IMR-90 (cell line): ENCODE measurements at regions not wholly inside any gene's neighbourhood (a gene's known extent, or its start where the extent isn't known, plus 50 kb on each side); places are given as distances from the start of the nearest gene placed in this dataset.

Experiments used
- ATAC-seq: fragments of 200-7000 bp; cut with Tn5 transposase; 2 replicates; pipeline ENCODE4 v1.9.1; 2020; ENCODE audit warnings: low read depth, mild to moderate bottlenecking, moderate library complexity
- BruUV-seq: library from RNA; stranded (reverse); fragments of 400-500 nt; replicated peaks from 2 replicates; lab custom pipeline; 2021; lab: Mats Ljungman, UMichigan
- CTCF ChIA-PET: fragments of 300-600 bp; formaldehyde crosslinking; extraction: SDS; loops from one replicate; lab custom pipeline; 2021; ENCODE audit warnings: antibody characterized with exemption; lab: Yijun Ruan, JAX
- POLR2A ChIA-PET: fragments of 300-600 bp; sonication (Branson Sonifier 250); formaldehyde crosslinking; loops from one replicate; lab custom pipeline; 2022; ENCODE audit warnings: antibody characterized with exemption; ENCODE audit not compliant: unreplicated experiment; lab: Charles Lee
- DNase-seq: peaks from one replicate; pipeline ENCODE4 v3.0.0; 2013
- H2AFZ ChIP-seq: replicated peaks from 2 replicates; pipeline ENCODE3; 2013; ENCODE audit warnings: low read length, mild to moderate bottlenecking; ENCODE audit not compliant: poor library complexity
- H2AK5ac ChIP-seq: 2 replicates; pipeline ENCODE4 v1.6.1; 2013; ENCODE audit warnings: low read depth, low read length, inconsistent platforms
- H2AK9ac ChIP-seq: replicated peaks from 2 replicates; pipeline ENCODE3; 2013; ENCODE audit warnings: mild to moderate bottlenecking, low read depth, low read length, moderate library complexity; ENCODE audit not compliant: poor library complexity
- H2BK120ac ChIP-seq: 2 replicates; pipeline ENCODE4 v1.6.1; 2013; ENCODE audit warnings: low read depth, low read length, inconsistent platforms
- H2BK15ac ChIP-seq: 3 replicates; pipeline ENCODE4 v1.6.1; 2013; ENCODE audit warnings: low read depth, low read length, inconsistent platforms
- H2BK20ac ChIP-seq: 2 replicates; pipeline ENCODE4 v1.6.1; 2013; ENCODE audit warnings: low read depth, mild to moderate bottlenecking, inconsistent platforms, low read length, moderate library complexity
- H2BK5ac ChIP-seq: 2 replicates; pipeline ENCODE4 v1.6.1; 2013; ENCODE audit warnings: mild to moderate bottlenecking, low read depth, low read length, inconsistent platforms; ENCODE audit not compliant: poor library complexity, severe bottlenecking
- H3K14ac ChIP-seq: replicated peaks from 2 replicates; pipeline ENCODE4 v1.6.1; 2013; ENCODE audit warnings: low read depth, low read length, inconsistent platforms
- H3K18ac ChIP-seq: 2 replicates; pipeline ENCODE4 v1.6.1; 2013; ENCODE audit warnings: low read depth, low read length, control low read depth
- H3K23ac ChIP-seq: 2 replicates; pipeline ENCODE4 v1.6.1; 2013; ENCODE audit warnings: low read depth, low read length, inconsistent platforms
- H3K27ac ChIP-seq: 2 replicates; pipeline ENCODE4 v1.5.1; 2013; ENCODE audit warnings: mild to moderate bottlenecking, control low read depth, low read length; ENCODE audit not compliant: insufficient read depth
- H3K27me3 ChIP-seq: 2 replicates; pipeline ENCODE4 v1.6.1; 2013; ENCODE audit warnings: low read length; ENCODE audit not compliant: control insufficient read depth, insufficient read depth
- H3K36me3 ChIP-seq: 2 replicates; pipeline ENCODE4 v1.6.1; 2013; ENCODE audit warnings: low read length, mixed read lengths; ENCODE audit not compliant: control insufficient read depth, insufficient read depth
- H3K4ac ChIP-seq: 2 replicates; pipeline ENCODE4 v1.6.1; 2013; ENCODE audit warnings: low read depth, low read length, inconsistent platforms
- H3K4me1 ChIP-seq: 2 replicates; pipeline ENCODE4 v1.6.1; 2013; ENCODE audit warnings: low read length, mixed read lengths; ENCODE audit not compliant: control insufficient read depth, insufficient read depth
- H3K4me2 ChIP-seq: 2 replicates; pipeline ENCODE4 v1.6.1; 2013; ENCODE audit warnings: low read depth, mild to moderate bottlenecking, control low read depth, low read length, moderate library complexity
- H3K4me3 ChIP-seq: 2 replicates; pipeline ENCODE4 v1.5.1; 2013; ENCODE audit warnings: low read depth, mild to moderate bottlenecking, control low read depth, low read length, moderate library complexity; ENCODE audit not compliant: insufficient read depth
- H3K56ac ChIP-seq: 2 replicates; pipeline ENCODE4 v1.6.1; 2013; ENCODE audit warnings: low read length, inconsistent platforms; ENCODE audit not compliant: insufficient read depth; ENCODE audit errors: extremely low read depth
- H3K79me1 ChIP-seq, 2 experiments: 2 replicates each; pipeline ENCODE4 v1.6.1; 2013; ENCODE audit warnings: low read length in 2 of 2, inconsistent platforms in 1 of 2, low read depth in 1 of 2
- H3K9ac ChIP-seq: 2 replicates; pipeline ENCODE4 v1.6.1; 2013; ENCODE audit warnings: low read depth, low read length, control low read depth
- H3K9me1 ChIP-seq: 2 replicates; pipeline ENCODE4 v1.6.1; 2013; ENCODE audit warnings: low read length, inconsistent platforms; ENCODE audit not compliant: insufficient read depth
- H3K9me3 ChIP-seq: 2 replicates; pipeline ENCODE4 v1.6.1; 2013; ENCODE audit warnings: low read length; ENCODE audit not compliant: control insufficient read depth, insufficient read depth
- H4K20me1 ChIP-seq: 2 replicates; pipeline ENCODE4 v1.6.1; 2013; ENCODE audit warnings: low read length, inconsistent platforms; ENCODE audit not compliant: insufficient read depth
- H4K5ac ChIP-seq: 2 replicates; pipeline ENCODE4 v1.6.1; 2013; ENCODE audit warnings: mild to moderate bottlenecking, low read depth, low read length, control low read depth
- H4K8ac ChIP-seq, 2 experiments: 2 replicates each; pipeline ENCODE4 v1.6.1; 2013; ENCODE audit warnings: low read depth in 2 of 2, low read length in 2 of 2, control low read depth in 1 of 2, inconsistent platforms in 1 of 2
- H4K91ac ChIP-seq: 2 replicates; pipeline ENCODE4 v1.6.1; 2013; ENCODE audit warnings: low read depth, low read length, inconsistent platforms; ENCODE audit not compliant: insufficient read depth
- MAFK ChIP-seq: IDR thresholded peaks from 2 replicates; pipeline ENCODE4 v1.6.1; 2012; ENCODE audit warnings: low read depth, low read length, improper control_type of control experiment
- MXI1 ChIP-seq: IDR thresholded peaks from 2 replicates; pipeline ENCODE4 v1.6.1; 2012; ENCODE audit warnings: low read depth, mild to moderate bottlenecking, low read length, moderate library complexity, borderline replicate concordance
- NFE2L2 ChIP-seq: fragments of 150-350 bp; IDR thresholded peaks from 2 replicates; pipeline ENCODE4 v1.6.1; 2016; ENCODE audit warnings: low read depth, mild to moderate bottlenecking, low read length
- RCOR1 ChIP-seq: IDR thresholded peaks from 2 replicates; pipeline ENCODE4 v1.6.1; 2012; ENCODE audit warnings: mild to moderate bottlenecking, low read length, improper control_type of control experiment; ENCODE audit not compliant: insufficient replicate concordance
- WGBS, 2 experiments: methylation state at CpG; one replicate each; pipeline versions ENCODE4 v1.1.5 to v1.1.7; 2013; ENCODE audit warnings: missing lambda C conversion rate in 2 of 2; ENCODE audit not compliant: insufficient read length in 1 of 2; ENCODE audit errors: extremely low coverage in 2 of 2; 5-methylcytosine and 5-hydroxymethylcytosine counted together
- dilution Hi-C: fragments of 300-500 bp; cut with HindIII; formaldehyde crosslinking; loops from one replicate; pipeline ENCODE4 v1.14.3; 2018; ENCODE audit warnings: low sequenced_read_pairs; ENCODE audit not compliant: unreplicated experiment
- in situ Hi-C: fragments of 300-500 bp; cut with MboI; formaldehyde crosslinking; loops from 3 replicates; pipeline ENCODE4 v1.14.3; 2019; ENCODE audit warnings: low sequenced_read_pairs, inconsistent platforms, mixed read lengths
- intact Hi-C: fragments of 100-400 bp; cut with micrococcal nuclease; formaldehyde crosslinking; loops from 2 replicates; pipeline ENCODE4 v1.10.0; 2022
- TF ChIP-seq, protein P1 (sequence below): fragments of 150-350 bp; IDR thresholded peaks from 2 replicates; pipeline ENCODE4 v1.6.1; 2016; ENCODE audit warnings: low read depth, mild to moderate bottlenecking, low read length, moderate library complexity, borderline replicate concordance

DNA sequence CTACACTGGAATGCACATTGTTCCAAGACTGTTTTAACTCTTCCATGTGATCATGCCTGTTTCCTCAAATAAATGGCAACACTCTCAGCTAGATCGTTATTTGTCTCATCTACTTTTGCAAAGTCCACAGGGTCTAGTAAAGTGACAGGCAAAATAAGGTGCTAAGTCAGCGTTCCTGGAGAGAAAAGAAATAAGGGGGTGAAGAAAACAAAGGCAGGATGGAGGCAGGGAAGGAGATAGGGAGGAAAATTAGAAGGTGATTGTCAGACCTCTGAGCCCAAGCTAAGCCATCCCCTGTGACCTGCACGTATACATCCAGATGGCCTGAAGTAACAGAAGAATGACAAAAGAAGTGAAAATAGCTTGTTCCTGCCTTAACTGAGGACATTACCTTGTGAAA lies 132.1 kb downstream of the RAB38 start:
- Histone ChIP-seq H3K4ac (no peak overlapping the region), H4K91ac (no peak overlapping the region), H4K5ac (no peak overlapping the region), H3K79me1 (no peaks in the 10 kb centered on the region), H4K20me1 (no peaks in the 10 kb centered on the region), H3K9me1 (no peaks in the 10 kb centered on the region), H3K4me2 (no peak overlapping the region), H3K27ac (no peak overlapping the region), H3K9me3 (no peaks in the 10 kb centered on the region), H3K14ac (no peak overlapping the region), H3K36me3 (no peaks in the 10 kb centered on the region), H2BK20ac (no peak overlapping the region), H2AK9ac (no peak overlapping the region), H2BK15ac (no peak overlapping the region), H3K4me3 (no peak overlapping the region), H3K18ac (no peak overlapping the region), H3K23ac (no peak overlapping the region), H3K4me1 (no peaks in the 10 kb centered on the region), H4K8ac (no peak overlapping the region), H2AK5ac (no peak overlapping the region), H2BK120ac (no peak overlapping the region), H3K9ac (no peak overlapping the region), H2BK5ac (no peak overlapping the region), H2AFZ (no peak overlapping the region), H3K27me3 (0 out of 2 replicates have a peak, but pooled peaks cover 2% of the 10 kb centered on the region), H3K56ac (no peak overlapping the region)
- POLR2A ChIA-PET = no interaction called here
- CTCF ChIA-PET = no interaction called here
- TF ChIP-seq MXI1 (no peak), MAFK (peak; percentile 59), RCOR1 (no peak), NFE2L2 (no peak)
- TF ChIP-seq, protein P1, sequence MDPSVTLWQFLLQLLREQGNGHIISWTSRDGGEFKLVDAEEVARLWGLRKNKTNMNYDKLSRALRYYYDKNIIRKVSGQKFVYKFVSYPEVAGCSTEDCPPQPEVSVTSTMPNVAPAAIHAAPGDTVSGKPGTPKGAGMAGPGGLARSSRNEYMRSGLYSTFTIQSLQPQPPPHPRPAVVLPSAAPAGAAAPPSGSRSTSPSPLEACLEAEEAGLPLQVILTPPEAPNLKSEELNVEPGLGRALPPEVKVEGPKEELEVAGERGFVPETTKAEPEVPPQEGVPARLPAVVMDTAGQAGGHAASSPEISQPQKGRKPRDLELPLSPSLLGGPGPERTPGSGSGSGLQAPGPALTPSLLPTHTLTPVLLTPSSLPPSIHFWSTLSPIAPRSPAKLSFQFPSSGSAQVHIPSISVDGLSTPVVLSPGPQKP = no peak
- no TSS peak for BruUV-seq
- in situ Hi-C loops (no loop called here), intact Hi-C loops (no loop called here), dilution Hi-C loops (no loop called here)
- WGBS, 2 experiments = 17% methylated on average over 1 of the region's 3 CpGs; no CpG with 5 or more reads in 1 of the 2 experiments
- no peak for ATAC-seq
- DNase-seq = no peak
